GM19324 (cell line): ENCODE measurements at regions not wholly inside any gene's neighbourhood (a gene's known extent, or its start where the extent isn't known, plus 50 kb on each side); places are given as distances from the start of the nearest gene placed in this dataset.

Source experiments
- ATAC-seq: cut with Tn5 transposase; IDR thresholded peaks from one replicate; pipeline ENCODE4 v1.9.1; 2021; ENCODE audit warnings: mild to moderate bottlenecking, moderate library complexity; ENCODE audit not compliant: unreplicated experiment, low FRiP score

- no peak for ATAC-seq
Observed at GRCh38 chr1:90782046-90782445, 64.9 kb upstream of the BARHL2 start.

DNA sequence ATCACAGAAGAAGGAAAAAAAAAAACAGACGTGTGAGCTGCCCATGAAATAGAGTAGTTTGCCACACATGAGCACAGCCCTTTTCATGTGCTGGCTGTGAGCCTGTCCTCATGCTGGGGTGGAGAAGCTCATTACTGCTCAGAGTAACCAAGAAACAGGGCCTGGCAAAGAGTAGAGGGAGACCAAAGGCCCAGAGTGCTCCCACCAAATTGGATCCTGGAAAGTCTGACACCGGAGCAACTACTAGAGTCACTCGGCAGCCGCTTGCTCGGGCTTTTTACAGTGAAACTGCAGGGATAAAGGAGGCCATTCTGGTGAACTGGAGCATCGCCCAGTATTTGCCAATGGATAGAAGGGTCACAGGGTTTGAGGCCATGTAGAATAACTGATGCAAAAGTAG lies 64.4 kb upstream of the BARHL2 start:
- no peak for ATAC-seq

DNA sequence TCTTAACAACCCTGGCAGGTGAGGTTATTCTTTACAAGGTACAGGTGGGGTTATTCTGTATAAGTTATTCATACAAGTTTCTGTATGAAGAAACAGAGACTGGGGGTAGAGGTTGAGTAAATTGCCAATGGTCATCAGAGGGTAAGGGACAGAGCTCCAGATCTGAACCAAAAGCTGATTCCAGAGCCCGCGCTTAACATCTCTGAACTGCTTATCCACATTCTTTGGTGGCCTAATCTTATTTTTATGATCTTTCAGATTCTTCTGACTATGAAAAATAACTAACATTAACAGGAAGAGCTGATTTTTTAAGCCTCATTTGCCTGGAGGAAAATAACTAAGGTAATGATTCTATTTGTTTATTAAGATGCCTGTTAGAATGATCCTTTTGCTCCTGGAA lies 63.9 kb upstream of the BARHL2 start:
- ATAC-seq, result no peak

DNA sequence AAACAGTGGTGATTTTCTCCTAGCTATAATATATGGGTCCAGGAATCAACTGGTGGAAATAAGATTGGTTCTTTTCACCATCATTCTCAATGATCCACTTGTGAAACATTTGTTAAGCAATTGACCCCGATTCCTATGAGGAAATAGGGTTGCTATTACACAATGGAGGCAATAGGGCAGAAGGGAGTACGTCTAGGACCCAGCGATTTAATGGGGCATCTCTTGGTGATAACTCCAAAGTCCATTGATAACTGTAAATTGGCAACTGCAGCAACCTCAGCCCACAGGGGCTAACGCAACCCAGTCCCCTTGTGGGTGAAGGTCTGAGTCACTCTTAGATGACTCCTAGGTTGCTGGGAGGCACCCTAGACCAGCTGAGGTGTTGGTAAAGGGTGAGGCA lies 62.5 kb upstream of the BARHL2 start:
- ATAC-seq, result no peak

- no peak for ATAC-seq
Observed at GRCh38 chr1:90778486-90778885, 61.4 kb upstream of the BARHL2 start.

DNA sequence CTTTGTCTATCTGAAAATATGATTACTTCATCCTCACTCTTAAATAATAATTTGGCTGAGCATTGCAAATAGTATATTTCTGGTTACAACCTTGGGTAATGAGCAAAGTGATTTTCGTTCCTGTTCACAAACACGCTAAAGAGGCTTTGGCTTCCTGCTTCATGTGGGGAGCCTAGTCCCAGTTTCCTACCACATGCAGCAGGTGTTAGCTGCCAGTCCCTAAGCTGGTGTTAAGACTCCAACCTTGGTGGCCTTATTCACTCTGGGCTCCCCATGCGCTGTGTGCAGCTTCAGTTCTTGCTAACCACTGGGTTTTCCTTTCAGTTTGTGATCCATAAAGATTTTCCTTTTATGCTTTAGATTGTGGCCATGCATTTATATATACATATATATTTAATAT lies 56.7 kb upstream of the BARHL2 start:
- ATAC-seq, result no peak

DNA sequence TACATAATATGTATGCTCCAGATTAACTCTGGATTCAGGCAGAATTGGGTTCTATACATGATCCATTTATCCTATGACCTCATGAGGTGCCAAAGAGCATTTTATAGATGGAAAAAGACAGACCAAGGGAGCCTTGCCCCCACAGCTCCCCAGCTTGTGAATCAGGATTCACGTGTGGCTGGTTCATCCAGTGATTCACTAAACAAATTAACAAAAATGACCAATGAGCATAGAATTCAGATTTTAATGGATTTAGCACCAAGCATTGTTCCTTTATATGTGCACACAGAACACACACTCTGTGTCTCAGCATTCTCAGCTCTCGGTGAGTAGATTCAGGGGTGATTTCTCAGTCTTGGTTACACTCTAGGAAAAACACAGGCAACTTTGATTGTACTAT lies 51.7 kb upstream of the BARHL2 start:
- no peak for ATAC-seq

DNA sequence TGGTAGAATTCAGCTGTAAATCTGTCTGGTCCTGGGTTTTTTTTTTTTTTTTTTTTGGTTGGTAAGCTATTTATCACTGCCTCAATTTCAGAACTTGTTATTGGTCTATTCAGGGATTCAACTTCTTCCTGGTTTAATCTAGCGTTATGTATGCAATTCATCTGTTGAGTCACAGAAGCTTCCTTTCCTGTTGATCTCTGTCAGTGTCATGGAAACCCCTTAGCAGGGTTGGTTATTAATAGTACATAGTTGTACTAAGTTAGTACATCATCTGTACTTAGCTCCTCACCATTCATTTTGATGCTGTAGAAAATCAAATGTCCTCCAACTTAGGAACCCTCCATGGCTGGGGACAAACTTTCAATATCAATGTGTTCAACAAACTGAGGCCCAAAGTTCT lies 51.0 kb upstream of the BARHL2 start:
- ATAC-seq, result no peak
